ENCODE measurements at regions not wholly inside any gene's neighbourhood (a gene's known extent, or its start where the extent isn't known, plus 50 kb on each side); places are given as distances from the start of the nearest gene placed in this dataset.
A peak's percentile ranks its signal among the peaks of the same experiment; 100 is the strongest.

DNA sequence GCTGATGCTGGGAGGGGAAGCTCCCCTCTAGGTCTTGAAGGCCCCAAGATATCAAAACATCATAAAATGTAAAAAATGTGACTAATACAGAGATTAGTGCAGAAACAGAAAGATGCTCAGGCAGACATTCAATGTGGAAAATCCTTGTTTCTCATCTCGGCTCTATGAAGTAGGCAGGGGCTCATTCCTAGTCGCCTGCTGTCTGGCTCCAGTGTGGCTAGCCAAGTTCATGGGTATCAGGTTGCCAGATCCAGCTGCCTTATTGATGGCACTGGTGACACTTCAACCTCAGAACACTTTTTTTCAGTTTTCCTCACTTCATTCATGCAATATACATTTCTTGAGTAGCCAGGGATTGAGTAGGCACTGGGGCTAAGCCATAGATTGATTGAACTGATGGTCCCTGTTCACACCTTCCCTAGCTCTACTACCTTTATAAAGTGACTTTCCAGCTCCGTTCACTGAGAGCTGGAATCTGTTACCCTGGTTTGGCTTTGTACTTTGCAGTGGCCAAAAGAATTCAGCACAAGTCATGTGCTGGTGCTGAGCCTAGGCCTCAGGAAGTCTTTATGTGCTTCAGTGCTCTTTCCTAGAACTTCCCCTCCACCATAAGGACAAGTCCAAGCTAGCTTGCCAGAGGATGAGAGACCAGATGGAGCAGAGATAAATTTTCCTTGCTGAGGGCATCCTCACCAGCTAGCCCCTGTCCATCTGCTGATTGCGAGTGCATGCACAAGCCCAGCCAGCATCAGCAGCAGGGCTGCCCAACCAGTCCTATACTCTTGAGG is 373.6 kb upstream of the ST6GAL2 start:
- no peak overlapping the region for H2BK12ac ChIP-seq (ENCODE audit: low read length)
- no peak overlapping the region for H3K14ac ChIP-seq (ENCODE audit: low read length)
- H3K4me3 ChIP-seq (ENCODE audit: low read length in 2 of 2), result no peak overlapping the region
- WGBS, 2 donors (ENCODE audit: extremely low coverage in 2 of 2, insufficient read length in 2 of 2, insufficient replicate concordance in 1 of 2), result no CpG with 5 or more reads among the region's 4 CpGs
- H4K91ac ChIP-seq (ENCODE audit: low read depth, low read length, poor library complexity), result no peak overlapping the region
- H3K23ac ChIP-seq (ENCODE audit: low read depth, low read length, poor library complexity), result no peak overlapping the region
- H2AK5ac ChIP-seq (ENCODE audit: low read depth, low read length), result no peak overlapping the region
- H2BK15ac ChIP-seq (ENCODE audit: low read length), result no peak overlapping the region
- no peak overlapping the region for H2AFZ ChIP-seq (ENCODE audit: low read length)
- H3K79me1 ChIP-seq (ENCODE audit: low read depth, low read length), result no peaks in the 10 kb centered on the region
- H2BK120ac ChIP-seq (ENCODE audit: low read depth, low read length), result no peak overlapping the region
- no peaks in the 10 kb centered on the region for H3K9me3 ChIP-seq (replicated peaks in 1 of 2; ENCODE audit: control insufficient read depth in 2 of 2, insufficient read depth in 1 of 2, low read depth in 1 of 2, low read length in 2 of 2)
- H3K4me2 ChIP-seq (ENCODE audit: insufficient read depth, low read length, poor library complexity, severe bottlenecking), result no peak overlapping the region
- no peaks in the 10 kb centered on the region for H3K27me3 ChIP-seq (ENCODE audit: control insufficient read depth in 3 of 3, insufficient read depth in 3 of 3, low read depth in 1 of 3, low read length in 3 of 3)
- H3K27ac ChIP-seq (replicated peaks; ENCODE audit: low read length), result no peak overlapping the region
- H3K4ac ChIP-seq (ENCODE audit: low read length), result no peak overlapping the region
- H3K9ac ChIP-seq (ENCODE audit: low read depth, low read length, poor library complexity), result no peak overlapping the region
- H2BK5ac ChIP-seq (ENCODE audit: low read length), result no peak overlapping the region
- H3K18ac ChIP-seq (ENCODE audit: low read length), result no peak overlapping the region
- no peaks in the 10 kb centered on the region for H3K4me1 ChIP-seq (ENCODE audit: control insufficient read depth in 2 of 2, insufficient read depth in 1 of 2, low read depth in 1 of 2, low read length in 2 of 2)
- no peak for DNase-seq (ENCODE audit: low spot score)
- H4K8ac ChIP-seq (ENCODE audit: low read depth, low read length), result no peak overlapping the region
- no peaks in the 10 kb centered on the region for H3K36me3 ChIP-seq (replicated peaks in 1 of 2; ENCODE audit: control insufficient read depth in 2 of 2, insufficient read depth in 2 of 2, low read length in 2 of 2)

DNA sequence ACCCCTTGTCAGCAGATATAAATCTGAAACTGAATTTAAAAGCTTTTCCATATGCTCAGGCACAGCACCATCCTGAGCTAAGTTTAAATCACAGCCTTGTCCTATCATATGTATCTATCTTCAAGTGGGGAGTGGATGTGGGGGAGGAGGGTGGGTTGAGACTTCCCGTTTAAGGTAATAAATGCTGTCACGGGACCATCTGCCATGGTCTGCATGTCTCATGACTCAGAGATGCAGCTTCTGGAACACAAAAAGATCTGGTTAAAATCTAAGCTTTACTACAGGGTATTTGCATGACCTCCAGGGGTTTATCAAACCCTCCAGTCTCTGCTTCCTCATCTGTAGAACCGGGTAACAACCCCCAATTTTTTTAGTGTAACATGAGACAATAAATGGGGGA is 377.7 kb upstream of the ST6GAL2 start:
- H3K27ac ChIP-seq (replicated peaks; ENCODE audit: low read length), result no peak overlapping the region
- no CpG with 5 or more reads among the region's 3 CpGs for WGBS, 2 donors (ENCODE audit: extremely low coverage in 2 of 2, insufficient read length in 2 of 2, insufficient replicate concordance in 1 of 2)
- no peak for DNase-seq (ENCODE audit: low spot score)

GRCh38 chr2:107264184-107264583 is 378.2 kb upstream of the ST6GAL2 start:
- Histone ChIP-seq H3K23ac (ENCODE audit: low read depth, low read length, poor library complexity) (no peak overlapping the region), H3K9ac (ENCODE audit: low read depth, low read length, poor library complexity) (no peak overlapping the region), H3K4me1 (ENCODE audit: control insufficient read depth in 2 of 2, insufficient read depth in 1 of 2, low read depth in 1 of 2, low read length in 2 of 2) (no peaks in the 10 kb centered on the region), H3K14ac (ENCODE audit: low read length) (no peak overlapping the region), H2BK15ac (ENCODE audit: low read length) (no peak overlapping the region), H2BK120ac (ENCODE audit: low read depth, low read length) (no peak overlapping the region), H2BK12ac (ENCODE audit: low read length) (no peak overlapping the region), H3K79me1 (ENCODE audit: low read depth, low read length) (no peaks in the 10 kb centered on the region), H4K8ac (ENCODE audit: low read depth, low read length) (no peak overlapping the region), H3K4me3 (ENCODE audit: low read length in 2 of 2) (no peak overlapping the region), H2BK5ac (ENCODE audit: low read length) (no peak overlapping the region), H3K27me3 (ENCODE audit: control insufficient read depth in 3 of 3, insufficient read depth in 3 of 3, low read depth in 1 of 3, low read length in 3 of 3) (no peaks in the 10 kb centered on the region), H3K27ac (replicated peaks; ENCODE audit: low read length) (no peak overlapping the region), H3K4me2 (ENCODE audit: insufficient read depth, low read length, poor library complexity, severe bottlenecking) (no peak overlapping the region), H3K9me3 (replicated peaks in 1 of 2; ENCODE audit: control insufficient read depth in 2 of 2, insufficient read depth in 1 of 2, low read depth in 1 of 2, low read length in 2 of 2) (no peaks in the 10 kb centered on the region), H2AK5ac (ENCODE audit: low read depth, low read length) (no peak overlapping the region), H3K36me3 (replicated peaks in 1 of 2; ENCODE audit: control insufficient read depth in 2 of 2, insufficient read depth in 2 of 2, low read length in 2 of 2) (no peaks in the 10 kb centered on the region), H4K91ac (ENCODE audit: low read depth, low read length, poor library complexity) (no peak overlapping the region), H3K18ac (ENCODE audit: low read length) (no peak overlapping the region), H3K4ac (ENCODE audit: low read length) (no peak overlapping the region), H2AFZ (ENCODE audit: low read length) (no peak overlapping the region)
- no CpG with 5 or more reads among the region's 6 CpGs for WGBS, 2 donors (ENCODE audit: extremely low coverage in 2 of 2, insufficient read length in 2 of 2, insufficient replicate concordance in 1 of 2)
- DNase-seq (ENCODE audit: low spot score), result no peak

More for the DNA sequence above, 377.7 kb upstream of the ST6GAL2 start:
- no peak overlapping the region for H2BK120ac ChIP-seq (ENCODE audit: low read depth, low read length)
- H3K9ac ChIP-seq (ENCODE audit: low read depth, low read length, poor library complexity), result no peak overlapping the region
- no peak overlapping the region for H2BK5ac ChIP-seq (ENCODE audit: low read length)
- no peak overlapping the region for H2BK15ac ChIP-seq (ENCODE audit: low read length)
- no peak overlapping the region for H3K4me3 ChIP-seq (ENCODE audit: low read length in 2 of 2)
- no peak overlapping the region for H3K14ac ChIP-seq (ENCODE audit: low read length)
- H3K79me1 ChIP-seq (ENCODE audit: low read depth, low read length), result no peaks in the 10 kb centered on the region
- H3K36me3 ChIP-seq (replicated peaks in 1 of 2; ENCODE audit: control insufficient read depth in 2 of 2, insufficient read depth in 2 of 2, low read length in 2 of 2), result no peaks in the 10 kb centered on the region
- H4K91ac ChIP-seq (ENCODE audit: low read depth, low read length, poor library complexity), result no peak overlapping the region
- H3K27me3 ChIP-seq (ENCODE audit: control insufficient read depth in 3 of 3, insufficient read depth in 3 of 3, low read depth in 1 of 3, low read length in 3 of 3), result no peaks in the 10 kb centered on the region
- H3K4me1 ChIP-seq (ENCODE audit: control insufficient read depth in 2 of 2, insufficient read depth in 1 of 2, low read depth in 1 of 2, low read length in 2 of 2), result no peaks in the 10 kb centered on the region
- no peak overlapping the region for H2BK12ac ChIP-seq (ENCODE audit: low read length)
- H4K8ac ChIP-seq (ENCODE audit: low read depth, low read length), result no peak overlapping the region
- no peak overlapping the region for H2AK5ac ChIP-seq (ENCODE audit: low read depth, low read length)
- no peak overlapping the region for H2AFZ ChIP-seq (ENCODE audit: low read length)
- no peaks in the 10 kb centered on the region for H3K9me3 ChIP-seq (replicated peaks in 1 of 2; ENCODE audit: control insufficient read depth in 2 of 2, insufficient read depth in 1 of 2, low read depth in 1 of 2, low read length in 2 of 2)
- no peak overlapping the region for H3K4ac ChIP-seq (ENCODE audit: low read length)
- no peak overlapping the region for H3K18ac ChIP-seq (ENCODE audit: low read length)
- no peak overlapping the region for H3K4me2 ChIP-seq (ENCODE audit: insufficient read depth, low read length, poor library complexity, severe bottlenecking)
- no peak overlapping the region for H3K23ac ChIP-seq (ENCODE audit: low read depth, low read length, poor library complexity)

DNA sequence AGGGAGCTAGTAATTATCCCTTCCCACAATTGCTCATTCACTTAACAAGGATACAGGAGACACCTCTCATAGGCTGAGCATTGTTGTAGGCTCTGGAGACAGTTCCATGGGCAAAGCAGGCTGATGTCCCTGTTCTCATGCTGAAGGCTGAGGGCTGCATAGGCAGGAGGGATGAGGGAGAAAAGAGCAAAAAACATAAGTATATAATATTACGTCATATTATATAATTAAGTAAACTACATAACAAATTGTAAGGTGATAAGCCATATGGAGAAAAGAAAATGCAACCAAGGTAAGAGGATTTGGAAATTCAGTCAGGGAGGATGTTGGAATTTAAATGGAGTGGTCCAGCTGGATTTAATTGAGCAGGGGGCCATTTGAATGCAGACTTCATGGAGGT is 380.6 kb upstream of the ST6GAL2 start:
- H3K9me3 ChIP-seq (replicated peaks in 1 of 2; ENCODE audit: control insufficient read depth in 2 of 2, insufficient read depth in 1 of 2, low read depth in 1 of 2, low read length in 2 of 2), result no peaks in the 10 kb centered on the region
- H2BK120ac ChIP-seq (ENCODE audit: low read depth, low read length), result no peak overlapping the region
- H3K4ac ChIP-seq (ENCODE audit: low read length), result no peak overlapping the region
- no peaks in the 10 kb centered on the region for H3K36me3 ChIP-seq (replicated peaks in 1 of 2; ENCODE audit: control insufficient read depth in 2 of 2, insufficient read depth in 2 of 2, low read length in 2 of 2)
- peak overlapping the region; percentile 32 for H3K18ac ChIP-seq (ENCODE audit: low read length)
- no peak overlapping the region for H3K23ac ChIP-seq (ENCODE audit: low read depth, low read length, poor library complexity)
- no peak overlapping the region for H4K8ac ChIP-seq (ENCODE audit: low read depth, low read length)
- no peak overlapping the region for H2AFZ ChIP-seq (ENCODE audit: low read length)
- no peak overlapping the region for H2AK5ac ChIP-seq (ENCODE audit: low read depth, low read length)
- no peak for DNase-seq (ENCODE audit: low spot score)
- no peak overlapping the region for H3K9ac ChIP-seq (ENCODE audit: low read depth, low read length, poor library complexity)
- H3K27ac ChIP-seq (replicated peaks; ENCODE audit: low read length), result no peak overlapping the region
- no peak overlapping the region for H4K91ac ChIP-seq (ENCODE audit: low read depth, low read length, poor library complexity)
- WGBS, 2 donors (ENCODE audit: extremely low coverage in 2 of 2, insufficient read length in 2 of 2, insufficient replicate concordance in 1 of 2), result no CpG with 5 or more reads among the region's 1 CpG
- H3K27me3 ChIP-seq (ENCODE audit: control insufficient read depth in 3 of 3, insufficient read depth in 3 of 3, low read depth in 1 of 3, low read length in 3 of 3), result no peaks in the 10 kb centered on the region
- H3K4me3 ChIP-seq (ENCODE audit: low read length in 2 of 2), result no peak overlapping the region
- H2BK15ac ChIP-seq (ENCODE audit: low read length), result no peak overlapping the region
- no peak overlapping the region for H3K4me2 ChIP-seq (ENCODE audit: insufficient read depth, low read length, poor library complexity, severe bottlenecking)
- H2BK12ac ChIP-seq (ENCODE audit: low read length), result no peak overlapping the region
- no peaks in the 10 kb centered on the region for H3K79me1 ChIP-seq (ENCODE audit: low read depth, low read length)
- no peak overlapping the region for H3K14ac ChIP-seq (ENCODE audit: low read length)
- no peak overlapping the region for H2BK5ac ChIP-seq (ENCODE audit: low read length)
- H3K4me1 ChIP-seq (ENCODE audit: control insufficient read depth in 2 of 2, insufficient read depth in 1 of 2, low read depth in 1 of 2, low read length in 2 of 2), result no peaks in the 10 kb centered on the region
